Cardiac septum (tissue), 1 donor: ENCODE measurements at regions not wholly inside any gene's neighbourhood (a gene's known extent, or its start where the extent isn't known, plus 50 kb on each side); places are given as distances from the start of the nearest gene placed in this dataset.
"Not testable (repeated sequence)": the region's sequence is repeated elsewhere in the genome, so short reads cannot be mapped to it uniquely, and the experiment has no call there.

Source experiments
- DNase-seq: peaks from one replicate; pipeline ENCODE4 v3.0.0-alpha.2; 2020; ENCODE audit warnings: low spot score
- intact Hi-C: fragments of 100-400 bp; cut with DNase I; formaldehyde crosslinking; loops from one replicate; pipeline ENCODE4 v1.14.0; 2022
- donor health status: DM: no; HTN: no; CAD: no.

- intact Hi-C loops: no loop called here
- no peak for DNase-seq
Measured at GRCh38 chr12:31214626-31215517, 111.1 kb downstream of the SINHCAF start.

GRCh38 chr12:31215518-31216232 lies 110.3 kb downstream of the SINHCAF start:
- intact Hi-C loops: no loop called here
- no peak for DNase-seq

GRCh38 chr12:31216479-31216878 lies 109.5 kb downstream of the SINHCAF start:
- intact Hi-C loops: no loop called here
- DNase-seq: no peak

- DNase-seq: no peak
- intact Hi-C loops: no loop called here
Measured at GRCh38 chr12:31217356-31218130, 108.4 kb downstream of the SINHCAF start.

- intact Hi-C loops: no loop called here
Measured at GRCh38 chr12:31218203-31219025, 107.5 kb downstream of the SINHCAF start.

GRCh38 chr12:31219521-31219920 lies 106.4 kb downstream of the SINHCAF start:
- no peak for DNase-seq

More at GRCh38 chr12:31218203-31219025, 107.5 kb downstream of the SINHCAF start:
- DNase-seq: no peak

GRCh38 chr12:31220061-31220460 lies 105.9 kb downstream of the SINHCAF start:
- intact Hi-C loops: no loop called here
- DNase-seq: no peak

More at GRCh38 chr12:31219521-31219920, 106.4 kb downstream of the SINHCAF start:
- intact Hi-C loops: no loop called here

- intact Hi-C loops: no loop called here
- DNase-seq: no peak
Measured at GRCh38 chr12:31220633-31221550, 105.1 kb downstream of the SINHCAF start.

GRCh38 chr12:31221551-31221945 lies 104.4 kb downstream of the SINHCAF start:
- intact Hi-C loops: no loop called here
- no peak for DNase-seq

- DNase-seq: no peak
- intact Hi-C loops: no loop called here
Measured at GRCh38 chr12:31222620-31223222, 103.2 kb downstream of the SINHCAF start.

- intact Hi-C loops, DNase-seq: not testable (repeated sequence)
Measured at GRCh38 chr12:31223640-31224039, 102.3 kb downstream of the SINHCAF start.

GRCh38 chr12:31224768-31225448 lies 101.0 kb downstream of the SINHCAF start:
- intact Hi-C loops: no loop called here

GRCh38 chr12:31225656-31226535 lies 100.1 kb downstream of the SINHCAF start:
- intact Hi-C loops: no loop called here
- DNase-seq: no peak

More at GRCh38 chr12:31224768-31225448, 101.0 kb downstream of the SINHCAF start:
- no peak for DNase-seq

GRCh38 chr12:31226639-31227038 lies 99.3 kb downstream of the SINHCAF start:
- DNase-seq: no peak

GRCh38 chr12:31227401-31227981 lies 98.5 kb downstream of the SINHCAF start:
- intact Hi-C loops: no loop called here
- DNase-seq: no peak

More at GRCh38 chr12:31226639-31227038, 99.3 kb downstream of the SINHCAF start:
- intact Hi-C loops: no loop called here
